Activated B cell treated with CpG ODN at 0.5 μM for 24 hours (primary cell): ENCODE measurements at regions not wholly inside any gene's neighbourhood (a gene's known extent, or its start where the extent isn't known, plus 50 kb on each side); places are given as distances from the start of the nearest gene placed in this dataset.

Source experiments
- ATAC-seq: fragments of 200-7000 bp; cut with Tn5 transposase; one replicate; pipeline ENCODE4 v1.10.0; 2021; ENCODE audit warnings: low read depth, mild to moderate bottlenecking, moderate library complexity
- CTCF ChIA-PET: fragments of 350-600 bp; sonication (Branson Sonifier 250); formaldehyde crosslinking; loops from one replicate; lab custom pipeline; 2021; ENCODE audit warnings: antibody characterized with exemption; lab: Charles Lee
- POLR2A ChIA-PET: fragments of 350-600 bp; sonication (Branson Sonifier 250); formaldehyde crosslinking; loops from one replicate; lab custom pipeline; 2021; ENCODE audit warnings: antibody characterized with exemption; lab: Charles Lee
- DNase-seq: peaks from one replicate; pipeline ENCODE4 v3.0.0; 2022
- H3K27ac Mint-ChIP-seq: one replicate; pipeline ENCODE4 v1.8.0; 2020; ENCODE audit warnings: mixed read lengths
- H3K27me3 Mint-ChIP-seq: one replicate; pipeline ENCODE4 v1.8.0; 2021; ENCODE audit warnings: mixed read lengths
- H3K36me3 Mint-ChIP-seq: one replicate; pipeline ENCODE4 v1.8.0; 2021; ENCODE audit warnings: low read depth, mixed read lengths
- H3K4me1 Mint-ChIP-seq: one replicate; pipeline ENCODE4 v1.8.0; 2021; ENCODE audit warnings: mixed read lengths
- H3K4me3 Mint-ChIP-seq: one replicate; pipeline ENCODE4 v1.8.0; 2020; ENCODE audit warnings: mild to moderate bottlenecking, mixed read lengths
- H3K9me3 Mint-ChIP-seq: one replicate; pipeline ENCODE4 v1.8.0; 2020; ENCODE audit warnings: mixed read lengths
- CTCF ChIP-seq: fragments of 200-600 bp; IDR thresholded peaks from one replicate; pipeline ENCODE4 v1.8.0; 2022; ENCODE audit warnings: antibody characterized with exemption, mild to moderate bottlenecking
- intact Hi-C: fragments of 100-400 bp; cut with micrococcal nuclease; formaldehyde crosslinking; loops from one replicate; pipeline ENCODE4 v1.15.1; 2024

- H3K9me3 Mint-ChIP-seq: no peaks in the 10 kb centered on the region
Observed at GRCh38 chr7:16315280-16315679, 106.1 kb downstream of the CRPPA start.

GRCh38 chr7:16309129-16309528 lies 112.2 kb downstream of the CRPPA start:
- Mint-ChIP-seq H3K4me3 (no peak overlapping the region), H3K36me3 (no peaks in the 10 kb centered on the region), H3K9me3 (no peaks in the 10 kb centered on the region), H3K27me3 (no peaks in the 10 kb centered on the region), H3K4me1 (no peaks in the 10 kb centered on the region), H3K27ac (no peak overlapping the region)
- POLR2A ChIA-PET: no interaction called here
- intact Hi-C loops: no loop called here
- ATAC-seq (no peak), DNase-seq (no peak)
- no peak for TF ChIP-seq CTCF
- CTCF ChIA-PET: no interaction called here

More at GRCh38 chr7:16315280-16315679, 106.1 kb downstream of the CRPPA start:
- Mint-ChIP-seq H3K27me3 (no peaks in the 10 kb centered on the region), H3K4me1 (no peaks in the 10 kb centered on the region), H3K27ac (no peak overlapping the region), H3K36me3 (no peaks in the 10 kb centered on the region), H3K4me3 (no peak overlapping the region)
- ATAC-seq: no peak
- DNase-seq: no peak
- intact Hi-C loops: no loop called here
- TF ChIP-seq CTCF: no peak
- CTCF ChIA-PET: no interaction called here
- POLR2A ChIA-PET: no interaction called here

GRCh38 chr7:16301291-16301690 lies 120.0 kb downstream of the CRPPA start:
- Mint-ChIP-seq H3K4me1 (no peaks in the 10 kb centered on the region), H3K27me3 (no peaks in the 10 kb centered on the region), H3K4me3 (no peak overlapping the region), H3K36me3 (no peaks in the 10 kb centered on the region), H3K27ac (no peak overlapping the region), H3K9me3 (no peaks in the 10 kb centered on the region)
- intact Hi-C loops: no loop called here
- CTCF ChIA-PET: no interaction called here
- POLR2A ChIA-PET: no interaction called here
- no peak for DNase-seq
- no peak for TF ChIP-seq CTCF
- no peak for ATAC-seq

GRCh38 chr7:16300361-16300895 lies 120.9 kb downstream of the CRPPA start:
- H3K9me3 Mint-ChIP-seq: no peaks in the 10 kb centered on the region
- no peak for DNase-seq
- CTCF ChIA-PET: no interaction called here
- no peak overlapping the region for H3K4me3 Mint-ChIP-seq
- no peaks in the 10 kb centered on the region for H3K36me3 Mint-ChIP-seq
- no peaks in the 10 kb centered on the region for H3K27me3 Mint-ChIP-seq
- POLR2A ChIA-PET: no interaction called here
- intact Hi-C loops: no loop called here
- H3K4me1 Mint-ChIP-seq: no peaks in the 10 kb centered on the region
- H3K27ac Mint-ChIP-seq: no peak overlapping the region
- ATAC-seq: no peak
- TF ChIP-seq CTCF: no peak

- ATAC-seq (no peak), DNase-seq (no peak)
- Mint-ChIP-seq H3K4me3 (no peak overlapping the region), H3K27ac (no peak overlapping the region), H3K27me3 (no peaks in the 10 kb centered on the region), H3K4me1 (no peaks in the 10 kb centered on the region), H3K9me3 (no peaks in the 10 kb centered on the region), H3K36me3 (no peaks in the 10 kb centered on the region)
- TF ChIP-seq CTCF: no peak
- intact Hi-C loops: no loop called here
- CTCF ChIA-PET: no interaction called here
- POLR2A ChIA-PET: no interaction called here
Observed at GRCh38 chr7:16299853-16300252, 121.5 kb downstream of the CRPPA start.
